ENCODE measurements at regions not wholly inside any gene's neighbourhood (a gene's known extent, or its start where the extent isn't known, plus 50 kb on each side); places are given as distances from the start of the nearest gene placed in this dataset.

DNA sequence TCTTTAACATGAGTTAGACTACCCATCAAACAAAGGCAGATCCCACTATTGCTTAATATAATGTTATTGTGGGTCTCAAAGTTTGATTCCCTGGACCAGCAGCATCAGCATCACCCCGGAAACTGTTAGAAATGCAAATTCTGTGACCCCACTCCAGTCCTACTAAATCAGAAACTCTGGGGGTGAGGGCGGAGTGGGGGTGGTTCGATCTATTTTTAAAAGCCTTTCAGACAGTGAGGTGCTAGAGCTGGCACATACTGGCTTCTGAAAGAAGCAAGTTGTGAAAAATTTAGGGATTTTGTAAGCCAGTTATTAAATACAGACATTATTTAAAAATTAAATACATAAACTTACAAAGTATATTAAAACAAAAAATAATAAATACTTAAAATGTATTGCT is 513.2 kb downstream of the NFIB start:
- TF ChIP-seq, protein P1, sequence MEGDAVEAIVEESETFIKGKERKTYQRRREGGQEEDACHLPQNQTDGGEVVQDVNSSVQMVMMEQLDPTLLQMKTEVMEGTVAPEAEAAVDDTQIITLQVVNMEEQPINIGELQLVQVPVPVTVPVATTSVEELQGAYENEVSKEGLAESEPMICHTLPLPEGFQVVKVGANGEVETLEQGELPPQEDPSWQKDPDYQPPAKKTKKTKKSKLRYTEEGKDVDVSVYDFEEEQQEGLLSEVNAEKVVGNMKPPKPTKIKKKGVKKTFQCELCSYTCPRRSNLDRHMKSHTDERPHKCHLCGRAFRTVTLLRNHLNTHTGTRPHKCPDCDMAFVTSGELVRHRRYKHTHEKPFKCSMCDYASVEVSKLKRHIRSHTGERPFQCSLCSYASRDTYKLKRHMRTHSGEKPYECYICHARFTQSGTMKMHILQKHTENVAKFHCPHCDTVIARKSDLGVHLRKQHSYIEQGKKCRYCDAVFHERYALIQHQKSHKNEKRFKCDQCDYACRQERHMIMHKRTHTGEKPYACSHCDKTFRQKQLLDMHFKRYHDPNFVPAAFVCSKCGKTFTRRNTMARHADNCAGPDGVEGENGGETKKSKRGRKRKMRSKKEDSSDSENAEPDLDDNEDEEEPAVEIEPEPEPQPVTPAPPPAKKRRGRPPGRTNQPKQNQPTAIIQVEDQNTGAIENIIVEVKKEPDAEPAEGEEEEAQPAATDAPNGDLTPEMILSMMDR (IDR thresholded peaks at IDR 0.05): no peak
- TF ChIP-seq POLR2A (IDR thresholded peaks at IDR 0.05): no peak
